DND-41 (cell line): ENCODE measurements at regions not wholly inside any gene's neighbourhood (a gene's known extent, or its start where the extent isn't known, plus 50 kb on each side); places are given as distances from the start of the nearest gene placed in this dataset.

Source experiments
- EZH2 ChIP-seq: IDR thresholded peaks from 3 replicates; pipeline ENCODE4 v1.6.1; 2012; ENCODE audit warnings: borderline replicate concordance, low read depth, mild to moderate bottlenecking, moderate library complexity, low read length, inconsistent platforms; ENCODE audit not compliant: severe bottlenecking
- TF ChIP-seq, protein P1 (sequence below): IDR thresholded peaks from 2 replicates; pipeline ENCODE4 v1.5.1; 2012; ENCODE audit warnings: borderline replicate concordance, low read length, moderate library complexity, mild to moderate bottlenecking; ENCODE audit not compliant: poor library complexity, severe bottlenecking; ENCODE audit errors: extremely low read depth

DNA sequence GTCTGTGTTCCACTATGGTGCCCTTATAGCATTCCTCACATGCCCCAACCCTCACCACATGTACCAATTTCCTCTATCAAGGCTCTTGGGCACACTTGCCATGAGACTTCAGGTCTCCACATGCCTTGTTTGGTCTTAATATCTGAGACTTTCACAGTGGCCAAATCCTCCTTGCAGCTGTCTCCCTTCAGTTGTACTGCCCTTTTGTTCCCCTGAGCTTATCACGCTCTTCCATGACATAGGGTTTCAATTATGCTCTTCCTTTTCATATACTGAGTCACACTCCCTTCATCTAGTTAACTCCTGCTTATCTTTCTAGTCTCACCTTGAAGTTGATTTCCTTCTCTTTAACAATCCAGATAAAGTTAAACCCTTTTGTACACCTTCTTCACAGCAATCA is 212.9 kb downstream of the PDHA2 start:
- TF ChIP-seq, protein P1, sequence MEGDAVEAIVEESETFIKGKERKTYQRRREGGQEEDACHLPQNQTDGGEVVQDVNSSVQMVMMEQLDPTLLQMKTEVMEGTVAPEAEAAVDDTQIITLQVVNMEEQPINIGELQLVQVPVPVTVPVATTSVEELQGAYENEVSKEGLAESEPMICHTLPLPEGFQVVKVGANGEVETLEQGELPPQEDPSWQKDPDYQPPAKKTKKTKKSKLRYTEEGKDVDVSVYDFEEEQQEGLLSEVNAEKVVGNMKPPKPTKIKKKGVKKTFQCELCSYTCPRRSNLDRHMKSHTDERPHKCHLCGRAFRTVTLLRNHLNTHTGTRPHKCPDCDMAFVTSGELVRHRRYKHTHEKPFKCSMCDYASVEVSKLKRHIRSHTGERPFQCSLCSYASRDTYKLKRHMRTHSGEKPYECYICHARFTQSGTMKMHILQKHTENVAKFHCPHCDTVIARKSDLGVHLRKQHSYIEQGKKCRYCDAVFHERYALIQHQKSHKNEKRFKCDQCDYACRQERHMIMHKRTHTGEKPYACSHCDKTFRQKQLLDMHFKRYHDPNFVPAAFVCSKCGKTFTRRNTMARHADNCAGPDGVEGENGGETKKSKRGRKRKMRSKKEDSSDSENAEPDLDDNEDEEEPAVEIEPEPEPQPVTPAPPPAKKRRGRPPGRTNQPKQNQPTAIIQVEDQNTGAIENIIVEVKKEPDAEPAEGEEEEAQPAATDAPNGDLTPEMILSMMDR, result no peak
- no peak for TF ChIP-seq EZH2
